Body of pancreas (tissue), 4 donors: ENCODE measurements at regions not wholly inside any gene's neighbourhood (a gene's known extent, or its start where the extent isn't known, plus 50 kb on each side); places are given as distances from the start of the nearest gene placed in this dataset.
"Not testable (repeated sequence)": the region's sequence is repeated elsewhere in the genome, so short reads cannot be mapped to it uniquely, and the experiment has no call there.

Source experiments
- ATAC-seq: fragments of 150-250 bp; one replicate; pipeline ENCODE4 v1.9.1; 2016
- DNase-seq, 4 donors: peaks; one replicate each; pipeline ENCODE4 v3.0.0-alpha.2; 2019
- H3K27ac ChIP-seq, 4 donors: fragments of 200-600 bp; sonication (generic); 1 replicate in 3 of 4; 2 replicates in 1 of 4; pipeline versions ENCODE4 v1.5.1 to v1.6.1; 2016 to 2019; ENCODE audit warnings: mild to moderate bottlenecking in 1 of 4, mixed read lengths in 1 of 4, moderate library complexity in 1 of 4
- H3K27me3 ChIP-seq, 2 donors: fragments of 200-600 bp; sonication (generic); one replicate each; pipeline ENCODE4 v1.6.0; 2016; ENCODE audit warnings: mild to moderate bottlenecking in 1 of 2
- H3K36me3 ChIP-seq, 2 donors: fragments of 200-600 bp; sonication (generic); replicated peaks in 1 of 2; 2 replicates each; pipeline ENCODE4 v1.5.1; 2016; ENCODE audit warnings: low read depth in 2 of 2; ENCODE audit not compliant: insufficient read depth in 1 of 2
- H3K4me1 ChIP-seq: fragments of 200-600 bp; sonication (generic); one replicate; pipeline ENCODE4 v1.6.0; 2016
- H3K4me3 ChIP-seq, 2 donors: fragments of 200-600 bp; sonication (generic); 1 replicate in 1 of 2; 2 replicates in 1 of 2; pipeline ENCODE4 v1.5.1; 2016 to 2019
- H3K9me3 ChIP-seq, 3 donors: fragments of 200-600 bp; sonication (generic); 1 replicate in 2 of 3; 2 replicates in 1 of 3; pipeline ENCODE4 v1.5.1; 2016
- CTCF ChIP-seq, 7 experiments: fragments of 450-650 bp in 4 of 7; fragments of 200-600 bp in 3 of 7; sonication (generic) in 3 of 7; IDR thresholded peaks; one replicate each; pipeline ENCODE4 v1.5.1; 2016 to 2019; ENCODE audit warnings: antibody characterized with exemption in 7 of 7
- POLR2A ChIP-seq, 3 donors: fragments of 450-650 bp; IDR thresholded peaks; one replicate each; pipeline ENCODE4 v1.6.1; 2016; ENCODE audit warnings: antibody characterized with exemption in 3 of 3, mild to moderate bottlenecking in 2 of 3
- WGBS, 2 donors: methylation state at CpG; one replicate each; pipeline ENCODE4 v1.1.5; 2017; 5-methylcytosine and 5-hydroxymethylcytosine counted together
- intact Hi-C: fragments of 100-400 bp; cut with DNase I; formaldehyde crosslinking; loops from one replicate; pipeline ENCODE4 v1.15.1; 2023

- H3K27me3 ChIP-seq: no peaks in the 10 kb centered on the region
- DNase-seq (no peak), ATAC-seq (no peak)
- H3K36me3 ChIP-seq: no peaks in the 10 kb centered on the region
- 67 to 76% methylated on average over 3 of the region's 3 CpGs for WGBS, 2 donors
- H3K9me3 ChIP-seq: no peaks in the 10 kb centered on the region
- H3K4me1 ChIP-seq: peaks cover 7% of the 10 kb centered on the region
- TF ChIP-seq CTCF (IDR thresholded peaks at IDR 0.05): no peak
- TF ChIP-seq POLR2A (IDR thresholded peaks at IDR 0.05): no peak
- intact Hi-C loops: loop anchor here (10.0 kb wide), 1 partner anchor 237 kb away; no protein-coding TSS in a partner anchor
- no peak overlapping the region for H3K4me3 ChIP-seq
- H3K27ac ChIP-seq: no peak overlapping the region
Measured at GRCh38 chr4:150007512-150007911, 70.7 kb upstream of the DCLK2 start.

- 70 to 73% methylated on average over 2 of the region's 2 CpGs for WGBS, 2 donors
- ATAC-seq (no peak), DNase-seq (no peak)
- TF ChIP-seq CTCF (IDR thresholded peaks at IDR 0.05): no peak
- no peak for TF ChIP-seq POLR2A (IDR thresholded peaks at IDR 0.05)
- Histone ChIP-seq H3K36me3 (no peaks in the 10 kb centered on the region), H3K4me3 (no peak overlapping the region), H3K9me3 (no peaks in the 10 kb centered on the region), H3K27ac (no peak overlapping the region), H3K4me1 (peaks cover 7% of the 10 kb centered on the region), H3K27me3 (no peaks in the 10 kb centered on the region)
- intact Hi-C loops: loop anchor here (10.0 kb wide), 1 partner anchor 236 kb away; no protein-coding TSS in a partner anchor
Measured at GRCh38 chr4:150008546-150008945, 69.7 kb upstream of the DCLK2 start.

GRCh38 chr4:150009533-150009932, 68.7 kb upstream of the DCLK2 start:
- no peak overlapping the region for H3K4me3 ChIP-seq
- DNase-seq (no peak), ATAC-seq (no peak)
- H3K27me3 ChIP-seq: no peaks in the 10 kb centered on the region
- WGBS, 2 donors: 81 to 89% methylated on average over 2 of the region's 2 CpGs
- TF ChIP-seq POLR2A (IDR thresholded peaks at IDR 0.05): no peak
- TF ChIP-seq CTCF (IDR thresholded peaks at IDR 0.05): no peak
- H3K4me1 ChIP-seq: peaks cover 7% of the 10 kb centered on the region
- no peaks in the 10 kb centered on the region for H3K36me3 ChIP-seq
- intact Hi-C loops: loop anchor here (10.0 kb wide), 1 partner anchor 235 kb away; no protein-coding TSS in a partner anchor
- no peaks in the 10 kb centered on the region for H3K9me3 ChIP-seq
- H3K27ac ChIP-seq: no peak overlapping the region

DNA sequence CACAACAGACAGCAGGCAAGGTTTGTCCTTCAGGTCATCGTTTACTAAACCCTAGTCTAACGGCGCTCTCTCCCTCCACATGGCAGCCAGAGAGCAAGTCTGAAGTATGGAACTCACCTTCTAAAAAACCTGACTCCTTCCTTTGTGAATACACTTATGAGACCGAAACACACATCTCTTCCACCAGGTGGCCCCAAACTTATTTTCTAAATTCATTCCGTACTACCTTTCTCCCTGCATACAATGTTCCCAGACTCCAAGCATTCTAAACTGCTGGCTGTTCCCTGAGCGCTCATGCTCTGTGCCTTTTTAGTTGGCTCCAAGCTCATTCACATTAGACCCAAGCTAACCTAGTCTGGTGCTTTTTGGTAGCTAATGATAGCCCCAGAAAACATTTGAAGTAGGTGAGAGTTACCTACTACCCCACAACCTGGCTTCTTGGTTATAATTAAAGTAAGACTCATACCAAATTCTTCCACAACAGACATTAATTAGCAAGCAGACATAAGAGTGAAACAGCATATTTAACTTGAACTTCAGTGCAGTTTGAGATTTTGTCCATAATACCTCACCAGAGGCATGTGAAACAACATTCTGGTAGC, 67.6 kb upstream of the DCLK2 start:
- ATAC-seq (peak; percentile 85), DNase-seq (peak; percentile 42 to 67 (median 63))
- intact Hi-C loops: loop anchor here (5.0 kb wide), 1 partner anchor 197 kb away; no protein-coding TSS in a partner anchor
- no peaks in the 10 kb centered on the region for H3K27me3 ChIP-seq
- no peak overlapping the region for H3K4me3 ChIP-seq
- no peaks in the 10 kb centered on the region for H3K9me3 ChIP-seq
- no peak overlapping the region for H3K27ac ChIP-seq
- 12 to 20% methylated on average over 5 to 6 of the region's 6 CpGs for WGBS, 2 donors
- peaks cover 7% of the 10 kb centered on the region for H3K4me1 ChIP-seq
- TF ChIP-seq POLR2A (IDR thresholded peaks at IDR 0.05): no peak
- TF ChIP-seq CTCF (IDR thresholded peaks at IDR 0.05): peak; percentile 22 to 80 (median 70)
- no peaks in the 10 kb centered on the region for H3K36me3 ChIP-seq

- DNase-seq (no peak), ATAC-seq (no peak)
- no peaks in the 10 kb centered on the region for H3K36me3 ChIP-seq
- no peaks in the 10 kb centered on the region for H3K4me1 ChIP-seq
- no peaks in the 10 kb centered on the region for H3K9me3 ChIP-seq
- 85 to 94% methylated on average over 3 of the region's 3 CpGs for WGBS, 2 donors
- intact Hi-C loops: loop anchor here (5.0 kb wide), 1 partner anchor 194 kb away; no protein-coding TSS in a partner anchor
- H3K4me3 ChIP-seq: no peak overlapping the region
- TF ChIP-seq CTCF (IDR thresholded peaks at IDR 0.05) (no peak), POLR2A (IDR thresholded peaks at IDR 0.05) (no peak)
- H3K27me3 ChIP-seq: no peaks in the 10 kb centered on the region
- H3K27ac ChIP-seq: no peak overlapping the region
Measured at GRCh38 chr4:150012851-150013360, 65.3 kb upstream of the DCLK2 start.

- H3K4me1 ChIP-seq, H3K9me3 ChIP-seq, H3K27me3 ChIP-seq, intact Hi-C loops, H3K36me3 ChIP-seq, H3K4me3 ChIP-seq, DNase-seq, H3K27ac ChIP-seq, ATAC-seq: not testable (repeated sequence)
Measured at GRCh38 chr4:150015910-150016309, 62.3 kb upstream of the DCLK2 start.

GRCh38 chr4:150016621-150017020, 61.6 kb upstream of the DCLK2 start:
- ATAC-seq, H3K4me1 ChIP-seq, DNase-seq, intact Hi-C loops, H3K27ac ChIP-seq, H3K9me3 ChIP-seq, H3K36me3 ChIP-seq, H3K27me3 ChIP-seq, H3K4me3 ChIP-seq: not testable (repeated sequence)
- 88 to 100% methylated on average over 1 of the region's 1 CpG for WGBS, 2 donors
